PFSK-1 (cell line): ENCODE measurements at regions not wholly inside any gene's neighbourhood (a gene's known extent, or its start where the extent isn't known, plus 50 kb on each side); places are given as distances from the start of the nearest gene placed in this dataset.

Experiments used
- FOXP2 ChIP-seq: optimal IDR thresholded peaks from 2 replicates; pipeline ENCODE3; 2011; ENCODE audit warnings: borderline replicate concordance, control low read depth, inconsistent platforms; ENCODE audit not compliant: insufficient read depth; ENCODE audit errors: extremely low read length, extremely low read depth
- POLR2AphosphoS5 ChIP-seq: IDR thresholded peaks from 2 replicates; pipeline ENCODE4 v1.6.1; 2012; ENCODE audit warnings: low read depth, mild to moderate bottlenecking, control low read depth, low read length, moderate library complexity
- SIN3A ChIP-seq: IDR thresholded peaks from 2 replicates; pipeline ENCODE4 v1.6.1; 2012; ENCODE audit warnings: mild to moderate bottlenecking, low read length, moderate library complexity, borderline replicate concordance; ENCODE audit not compliant: insufficient read depth
- TAF1 ChIP-seq: IDR thresholded peaks from 2 replicates; pipeline ENCODE4 v1.6.1; 2012; ENCODE audit warnings: low read length, control low read depth, borderline replicate concordance; ENCODE audit not compliant: insufficient read depth
- TF ChIP-seq, protein P1 (sequence below), 2 experiments: IDR thresholded peaks; 2 replicates each; pipeline versions ENCODE4 v1.6.1 to v1.8.0; 2011 to 2012; ENCODE audit warnings: low read depth in 2 of 2, low read length in 2 of 2, control low read depth in 1 of 2, inconsistent platforms in 1 of 2, mild to moderate bottlenecking in 1 of 2, moderate library complexity in 1 of 2; ENCODE audit not compliant: insufficient read depth in 1 of 2

DNA sequence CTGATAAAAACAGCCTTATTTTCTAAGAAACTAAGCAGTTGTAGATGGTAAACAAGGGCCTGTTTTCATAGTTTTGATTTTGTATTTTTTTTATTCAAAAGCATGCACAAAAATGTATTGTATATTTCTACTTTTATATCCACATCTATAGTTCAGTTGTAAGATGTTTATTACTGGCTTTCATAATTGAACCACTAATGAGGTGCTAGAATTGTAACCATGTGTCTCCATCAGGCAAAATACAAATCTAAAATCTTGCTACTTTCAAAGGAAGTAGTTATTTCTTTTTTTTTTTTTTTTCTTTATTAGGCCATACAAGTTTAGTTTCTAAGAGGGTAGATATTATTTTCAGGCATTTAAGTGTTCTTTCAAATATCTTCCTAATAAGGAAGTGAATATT lies 1755.0 kb downstream of the MAT2B start:
- TF ChIP-seq POLR2AphosphoS5 (no peak), TAF1 (no peak), SIN3A (no peak), FOXP2 (no peak)
- TF ChIP-seq, protein P1, sequence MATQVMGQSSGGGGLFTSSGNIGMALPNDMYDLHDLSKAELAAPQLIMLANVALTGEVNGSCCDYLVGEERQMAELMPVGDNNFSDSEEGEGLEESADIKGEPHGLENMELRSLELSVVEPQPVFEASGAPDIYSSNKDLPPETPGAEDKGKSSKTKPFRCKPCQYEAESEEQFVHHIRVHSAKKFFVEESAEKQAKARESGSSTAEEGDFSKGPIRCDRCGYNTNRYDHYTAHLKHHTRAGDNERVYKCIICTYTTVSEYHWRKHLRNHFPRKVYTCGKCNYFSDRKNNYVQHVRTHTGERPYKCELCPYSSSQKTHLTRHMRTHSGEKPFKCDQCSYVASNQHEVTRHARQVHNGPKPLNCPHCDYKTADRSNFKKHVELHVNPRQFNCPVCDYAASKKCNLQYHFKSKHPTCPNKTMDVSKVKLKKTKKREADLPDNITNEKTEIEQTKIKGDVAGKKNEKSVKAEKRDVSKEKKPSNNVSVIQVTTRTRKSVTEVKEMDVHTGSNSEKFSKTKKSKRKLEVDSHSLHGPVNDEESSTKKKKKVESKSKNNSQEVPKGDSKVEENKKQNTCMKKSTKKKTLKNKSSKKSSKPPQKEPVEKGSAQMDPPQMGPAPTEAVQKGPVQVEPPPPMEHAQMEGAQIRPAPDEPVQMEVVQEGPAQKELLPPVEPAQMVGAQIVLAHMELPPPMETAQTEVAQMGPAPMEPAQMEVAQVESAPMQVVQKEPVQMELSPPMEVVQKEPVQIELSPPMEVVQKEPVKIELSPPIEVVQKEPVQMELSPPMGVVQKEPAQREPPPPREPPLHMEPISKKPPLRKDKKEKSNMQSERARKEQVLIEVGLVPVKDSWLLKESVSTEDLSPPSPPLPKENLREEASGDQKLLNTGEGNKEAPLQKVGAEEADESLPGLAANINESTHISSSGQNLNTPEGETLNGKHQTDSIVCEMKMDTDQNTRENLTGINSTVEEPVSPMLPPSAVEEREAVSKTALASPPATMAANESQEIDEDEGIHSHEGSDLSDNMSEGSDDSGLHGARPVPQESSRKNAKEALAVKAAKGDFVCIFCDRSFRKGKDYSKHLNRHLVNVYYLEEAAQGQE (IDR thresholded peaks at IDR 0.05; ENCODE audit: insufficient read depth in 1 of 2, low read depth in 2 of 2, low read length in 2 of 2): no peak
